NCI-H1092 treated with DMSO at 0.1 percent for 48 hours (cell line): ENCODE measurements at regions not wholly inside any gene's neighbourhood (a gene's known extent, or its start where the extent isn't known, plus 50 kb on each side); places are given as distances from the start of the nearest gene placed in this dataset.

Experiments
- DNase-seq: peaks from one replicate; lab custom pipeline; 2025; lab: John Stamatoyannopoulos, UW

DNA sequence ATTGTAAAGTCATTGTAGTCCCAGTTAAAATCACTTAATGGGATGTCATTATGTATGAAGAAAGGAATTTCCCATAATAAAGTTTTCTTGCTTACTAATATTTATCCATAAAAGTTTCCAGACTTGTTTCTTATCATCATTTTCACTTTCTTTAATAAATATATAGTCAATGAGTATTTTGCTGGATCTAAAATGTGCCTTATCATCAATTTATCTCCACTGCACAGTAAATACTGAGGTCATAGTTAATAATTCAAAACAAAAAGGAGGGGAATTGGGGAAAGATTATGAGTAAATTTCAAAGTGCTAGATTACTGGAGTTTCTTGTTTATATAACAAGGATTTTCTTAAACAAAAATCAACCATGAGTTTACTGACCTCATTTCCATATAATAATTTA lies 279.5 kb upstream of the DKK2 start:
- DNase-seq: no peak

DNA sequence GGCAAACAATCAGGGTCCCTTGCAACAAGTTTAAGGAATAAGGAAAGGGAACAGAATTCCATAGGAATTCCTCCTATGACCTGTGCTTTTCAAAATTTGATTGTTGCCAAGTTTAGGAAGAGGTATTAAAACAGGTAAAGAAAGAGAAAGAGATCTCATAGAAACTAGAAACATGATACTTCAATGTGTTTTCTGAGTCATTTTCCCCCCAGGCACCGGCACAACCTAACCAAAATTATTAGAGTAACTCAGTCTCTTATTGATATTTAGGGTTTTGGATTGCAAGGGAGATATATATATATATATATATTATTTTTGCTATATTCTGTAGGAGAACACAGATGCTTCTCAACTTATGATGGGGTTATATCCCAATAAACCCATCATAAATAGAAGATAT lies 278.0 kb upstream of the DKK2 start:
- DNase-seq: no peak

DNA sequence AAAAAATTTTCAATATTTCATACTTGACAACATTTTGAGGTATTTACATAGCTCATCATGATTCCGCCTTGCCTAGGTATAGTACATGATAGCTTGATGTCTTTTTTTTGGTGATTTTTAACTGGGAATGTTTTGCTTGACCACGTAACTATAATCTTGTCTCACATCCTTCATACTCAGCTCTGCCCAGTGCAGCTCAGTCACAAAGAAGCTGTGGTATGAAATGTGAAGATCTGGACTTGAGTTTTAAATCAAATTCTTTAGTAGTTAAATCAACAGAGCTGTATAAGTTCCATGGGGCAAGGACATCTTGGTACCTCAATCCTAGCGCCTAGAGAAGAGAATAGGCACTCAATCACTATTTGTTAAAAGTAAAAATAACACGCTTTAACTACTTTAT lies 276.3 kb upstream of the DKK2 start:
- DNase-seq: no peak

DNA sequence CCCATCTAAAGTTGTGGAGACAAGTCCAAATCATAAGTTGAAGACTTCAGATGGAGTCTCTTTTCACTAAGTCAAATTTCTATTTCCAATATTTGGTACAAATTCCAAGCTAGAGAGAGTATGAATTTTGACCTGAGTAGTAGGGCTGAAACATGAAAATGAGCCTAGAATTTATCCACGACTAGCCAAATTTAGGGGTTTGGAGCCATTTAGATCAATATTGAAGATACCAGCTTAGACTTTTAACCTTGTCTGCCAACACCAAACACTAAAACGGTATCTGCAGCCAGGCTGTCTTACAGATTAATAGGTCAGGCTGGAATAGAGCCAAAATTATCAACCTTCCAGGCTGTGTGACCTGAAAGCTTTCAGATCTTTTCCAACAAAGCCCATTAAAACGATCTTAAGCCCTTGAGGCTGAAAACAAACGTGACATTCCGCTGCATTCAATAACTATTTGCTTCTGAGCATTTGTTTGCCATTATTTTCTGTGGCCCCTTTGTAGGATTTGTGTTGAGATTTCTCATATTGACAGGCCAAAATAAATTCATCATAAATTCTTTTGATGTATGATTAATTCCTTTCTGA lies 268.7 kb upstream of the DKK2 start:
- no peak for DNase-seq

DNA sequence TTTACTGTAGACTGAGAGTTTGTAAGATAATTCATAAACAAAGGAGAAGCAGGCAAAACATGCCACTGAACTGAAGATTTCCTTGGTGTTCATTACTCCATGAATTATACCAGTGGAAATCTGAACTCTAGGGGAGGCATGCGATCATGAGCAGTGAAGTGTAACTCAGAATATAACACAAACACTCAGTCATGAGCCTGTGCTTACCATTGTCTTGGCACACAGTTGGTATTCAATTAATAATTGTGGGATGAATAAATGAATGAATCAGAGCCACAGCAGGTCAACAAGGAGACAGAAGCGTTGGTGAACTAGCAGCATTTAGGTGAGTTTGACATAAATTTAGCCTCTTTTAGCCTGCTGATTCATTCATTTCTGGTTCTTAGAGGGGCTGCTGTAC lies 263.5 kb upstream of the DKK2 start:
- DNase-seq: no peak

DNA sequence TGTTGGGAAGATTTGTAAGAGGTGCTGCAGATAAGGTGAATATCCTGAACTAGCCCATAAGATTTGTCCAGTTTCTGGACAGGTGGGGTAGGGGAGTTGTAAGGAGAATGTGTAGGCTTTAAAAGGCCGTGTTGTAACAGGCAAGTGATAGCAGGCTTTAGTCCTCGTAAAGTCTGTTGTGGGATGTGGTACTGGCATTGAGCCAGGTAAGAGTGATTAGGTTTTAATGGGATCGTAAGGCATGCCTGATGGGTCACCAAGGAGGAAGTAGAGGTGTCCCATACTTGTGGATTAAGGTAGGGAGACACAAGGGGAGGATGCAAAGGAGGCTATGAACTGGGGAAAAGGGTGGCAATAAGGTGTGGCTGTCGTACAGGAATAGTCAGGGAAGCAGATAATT lies 256.9 kb upstream of the DKK2 start:
- DNase-seq: no peak

DNA sequence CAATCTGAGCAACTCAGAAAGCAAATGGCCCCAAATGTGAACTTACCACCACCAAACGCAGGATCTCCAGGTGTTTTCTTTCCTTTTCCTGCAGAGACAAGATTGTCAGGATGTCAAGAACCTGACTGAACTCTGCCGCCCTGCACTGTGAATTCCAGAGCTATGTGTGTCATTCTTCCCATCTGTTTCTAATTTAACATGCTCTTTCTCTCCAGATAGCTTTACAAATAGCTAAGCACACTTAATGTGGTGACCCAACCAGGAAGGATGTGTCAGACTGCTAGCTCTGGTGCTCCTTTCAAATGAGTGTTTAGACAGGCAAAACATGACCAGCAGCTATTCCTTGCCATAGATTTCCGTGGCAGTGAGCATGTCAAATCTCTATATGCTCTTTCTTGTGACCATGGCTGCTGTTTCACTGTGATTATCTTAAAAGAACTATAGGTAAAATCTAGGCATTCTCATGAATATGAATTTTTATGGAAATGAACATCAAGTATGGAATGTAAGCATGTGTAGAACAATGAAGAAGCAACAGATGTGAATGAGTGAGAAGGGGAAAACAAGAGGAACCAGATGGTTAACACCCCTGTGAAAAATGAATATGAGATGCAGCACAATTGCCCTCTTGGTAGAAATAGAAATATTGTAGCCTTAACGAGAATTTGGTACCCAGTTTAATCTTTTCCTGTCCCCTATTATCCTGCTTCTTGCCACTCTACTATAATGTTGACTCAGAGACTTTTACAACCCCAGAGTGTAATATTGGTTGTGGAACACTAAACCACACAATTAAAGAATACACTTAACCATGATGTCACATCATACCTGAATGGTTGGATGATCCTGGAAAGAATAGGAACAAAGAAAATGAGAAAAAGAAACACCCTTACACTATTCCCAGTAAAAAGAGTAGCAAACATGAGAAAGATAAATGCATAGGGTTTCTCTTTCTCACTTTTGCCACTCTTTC lies 247.8 kb upstream of the DKK2 start:
- no peak for DNase-seq

DNA sequence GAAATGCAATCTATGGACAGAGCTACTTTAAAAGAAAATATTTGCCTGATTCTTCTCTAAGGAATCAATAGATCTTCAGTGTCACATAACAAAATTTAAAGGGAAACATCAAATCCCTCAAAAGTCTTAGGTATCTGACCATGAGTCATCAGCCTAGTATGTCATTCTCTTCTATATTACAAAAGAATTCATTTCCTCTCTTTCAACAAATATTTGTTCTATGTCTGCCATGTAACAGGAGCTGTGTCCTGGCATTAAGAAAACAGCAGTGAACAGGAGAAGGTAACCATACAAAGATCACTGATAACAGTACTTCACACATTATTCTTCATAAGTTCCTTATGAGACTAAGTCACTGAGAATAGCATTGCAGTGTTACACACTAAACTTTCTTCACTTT lies 243.6 kb upstream of the DKK2 start:
- DNase-seq: no peak

DNA sequence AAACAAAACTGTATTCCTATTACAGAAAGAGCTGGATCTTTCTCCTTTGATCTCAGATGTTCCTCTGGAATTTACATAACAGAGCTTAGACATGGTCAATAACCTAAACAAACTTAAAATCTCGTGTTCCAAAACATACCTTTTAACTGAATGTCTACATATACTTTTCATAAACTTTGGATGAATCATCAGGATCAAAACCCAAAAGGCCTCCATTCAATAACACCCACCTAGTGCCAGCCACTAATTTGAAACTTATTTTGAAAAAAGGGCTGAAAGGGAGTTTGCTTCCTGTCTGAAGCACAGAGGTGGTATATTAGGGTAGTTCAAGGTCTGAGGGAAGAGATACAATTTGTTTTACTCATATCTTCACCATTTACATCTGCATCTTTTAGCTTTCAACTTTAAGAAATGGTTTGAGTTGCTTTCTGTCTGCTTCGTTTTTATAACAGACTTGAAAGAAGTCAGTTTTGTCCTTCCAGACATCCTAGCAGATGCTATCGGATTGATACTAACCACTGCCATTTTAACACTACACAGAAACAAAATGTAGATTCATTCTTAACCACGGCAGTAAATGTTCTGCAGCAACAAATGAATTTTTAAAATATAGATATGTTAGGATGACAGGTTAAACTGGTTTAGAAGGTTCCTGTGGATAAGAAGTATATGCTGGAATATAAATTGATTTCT lies 242.8 kb upstream of the DKK2 start:
- DNase-seq: no peak

DNA sequence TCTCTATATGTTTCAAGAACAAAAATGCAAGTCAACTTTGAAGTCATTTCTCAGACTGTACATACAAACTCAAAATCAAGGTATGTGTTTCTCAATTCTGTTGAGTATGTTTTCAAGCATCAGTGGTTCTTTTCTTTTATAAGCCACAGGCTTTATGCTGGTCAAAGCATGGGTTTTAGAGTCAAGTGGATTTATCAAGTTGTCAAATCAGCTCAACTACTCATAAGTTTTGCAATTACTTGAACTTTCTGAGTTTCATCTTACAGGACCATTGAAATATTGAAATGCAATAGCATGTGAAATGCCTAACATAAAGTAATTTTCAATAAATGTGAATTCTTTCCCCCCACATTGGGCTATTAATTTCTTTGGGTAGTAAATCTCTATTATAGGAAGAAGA lies 239.9 kb upstream of the DKK2 start:
- DNase-seq: no peak

DNA sequence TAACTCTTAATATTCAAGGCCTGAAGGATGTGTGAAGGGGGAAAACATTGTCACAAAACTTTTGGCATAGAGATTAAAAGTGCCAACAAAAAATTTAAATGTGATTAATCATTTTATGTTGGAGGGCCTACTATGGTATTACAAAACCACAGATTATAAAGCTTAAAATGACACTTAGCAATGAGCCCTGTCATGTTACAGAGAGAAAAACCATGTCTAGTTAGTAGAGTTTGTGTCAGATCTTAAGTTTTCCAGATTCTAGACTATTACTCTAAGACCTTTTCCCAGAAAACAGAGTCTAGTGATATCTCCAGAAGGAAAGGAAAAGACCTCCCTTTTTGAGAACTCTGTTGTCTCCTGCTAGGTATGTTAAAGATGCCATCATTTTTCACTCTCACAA lies 239.1 kb upstream of the DKK2 start:
- DNase-seq: no peak

DNA sequence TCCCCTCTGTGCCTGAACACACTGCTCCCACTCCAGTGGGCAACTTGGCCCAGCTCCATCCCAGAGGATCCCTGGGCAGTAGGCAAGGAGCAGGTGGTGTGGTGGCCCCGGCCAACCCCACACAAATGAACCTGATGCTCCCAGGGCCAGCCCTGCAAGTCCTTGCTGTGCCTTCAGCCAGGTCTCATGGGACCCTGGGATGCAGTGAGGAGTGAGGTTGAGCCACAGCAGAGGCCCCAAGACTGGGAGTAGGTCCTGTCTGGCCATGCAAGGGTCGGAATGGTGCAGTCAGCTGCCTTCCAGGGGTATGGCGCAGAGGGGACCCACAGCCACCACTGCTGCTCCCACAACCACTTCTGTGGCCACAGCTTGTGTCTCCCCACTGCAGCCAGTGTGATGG lies 234.5 kb upstream of the DKK2 start:
- no peak for DNase-seq

DNA sequence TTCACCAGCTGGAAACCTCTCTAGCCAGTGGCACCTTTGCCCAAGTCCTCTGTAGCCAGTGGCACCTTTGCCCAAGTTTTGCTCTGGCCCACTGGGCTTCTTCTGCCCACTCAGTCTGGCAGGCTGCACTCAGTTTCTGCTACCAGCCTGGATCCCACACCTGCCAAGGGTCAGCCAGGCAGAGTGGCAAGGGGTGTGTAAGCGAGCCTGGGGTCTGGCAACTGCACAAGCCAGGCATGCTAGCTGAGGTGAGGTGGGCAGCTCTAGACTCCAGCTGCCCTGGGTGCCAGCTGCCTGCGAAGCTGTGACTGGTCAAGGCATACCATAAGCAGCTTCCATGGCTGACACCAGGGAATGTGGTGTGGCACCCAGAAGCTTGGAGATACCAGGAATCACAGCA lies 233.1 kb upstream of the DKK2 start:
- DNase-seq: no peak

DNA sequence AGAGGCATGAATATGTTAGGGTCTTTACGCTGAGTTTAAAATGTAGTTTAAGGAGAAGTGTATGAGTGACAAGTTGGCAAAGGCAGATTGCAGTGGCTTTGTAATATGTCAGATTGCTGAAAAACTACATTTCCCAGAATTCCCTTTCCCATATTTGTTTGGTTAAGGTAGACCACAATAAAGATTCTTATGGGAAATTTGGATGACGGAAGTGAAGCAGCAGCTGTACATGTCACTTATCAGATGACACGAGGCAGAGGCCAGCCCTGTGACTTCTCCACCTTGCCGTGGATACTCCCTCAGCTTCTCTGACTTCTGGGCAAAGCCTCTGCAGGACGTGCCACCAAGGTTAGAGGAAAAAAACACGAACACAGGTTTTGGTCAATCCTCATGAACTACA lies 229.7 kb upstream of the DKK2 start:
- no peak for DNase-seq

DNA sequence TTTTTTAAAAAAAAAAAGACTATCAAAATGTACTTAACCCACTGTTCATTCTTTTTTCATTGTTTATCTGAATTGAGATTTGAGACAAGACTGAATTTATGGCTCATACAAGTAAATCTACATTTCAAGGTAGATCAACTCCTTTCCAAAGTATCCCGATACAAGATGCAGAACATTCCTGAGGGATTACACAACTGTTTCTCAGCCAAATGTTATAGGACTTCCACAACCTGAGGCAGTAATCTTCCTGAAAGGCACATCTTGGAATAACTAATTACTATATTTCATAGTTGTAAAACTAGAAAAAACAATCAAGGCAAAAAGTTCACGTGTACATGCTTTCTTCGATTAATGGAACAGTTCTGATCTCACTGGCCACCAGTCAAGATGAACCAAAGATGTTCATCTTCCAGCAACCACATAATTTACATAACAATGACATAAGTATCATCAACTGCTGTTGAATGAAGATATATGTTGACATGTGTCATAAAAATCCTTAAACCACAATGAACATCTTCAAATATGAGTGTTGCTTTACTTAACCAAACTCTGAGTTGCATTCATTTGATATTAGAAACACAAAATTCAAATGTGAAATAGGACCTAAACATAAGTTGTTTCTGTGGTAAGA lies 225.2 kb upstream of the DKK2 start:
- no peak for DNase-seq

DNA sequence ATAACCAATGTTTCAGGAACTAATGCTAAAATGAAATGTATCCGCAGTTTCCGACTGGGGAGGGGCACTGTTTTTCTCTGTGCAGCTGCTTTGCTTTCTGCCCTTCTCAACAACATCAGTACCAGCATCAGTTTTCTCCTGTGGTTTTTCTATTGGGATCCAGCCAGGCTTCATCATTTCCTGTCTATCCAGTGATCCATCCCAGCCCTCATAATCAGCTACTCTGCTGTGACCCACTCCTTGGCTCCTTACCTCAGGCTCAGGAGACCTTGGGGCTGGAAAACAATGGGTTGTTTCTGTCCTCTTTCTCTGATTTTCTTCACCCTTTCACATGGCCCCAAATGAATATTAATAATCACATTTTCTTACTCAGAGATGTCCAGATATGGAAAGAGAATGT lies 222.2 kb upstream of the DKK2 start:
- DNase-seq: no peak

DNA sequence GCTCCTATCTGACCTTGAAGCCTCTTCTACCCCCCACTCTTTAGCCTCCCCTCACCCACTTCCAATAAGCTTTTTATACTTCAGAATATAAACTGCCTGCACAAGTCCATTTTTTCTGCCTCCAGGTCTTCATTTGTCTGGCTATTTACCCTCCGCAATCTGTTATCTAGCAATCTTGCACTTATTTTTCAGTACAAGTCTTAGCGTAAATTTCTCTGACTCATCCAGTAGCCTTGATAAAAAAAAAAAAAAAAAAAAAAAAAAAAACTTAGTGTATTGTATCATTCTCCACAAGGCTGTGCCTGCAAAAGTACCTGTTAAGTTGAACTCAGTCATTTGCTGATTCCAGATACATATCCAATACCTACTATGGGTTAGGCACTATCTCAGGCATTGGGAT lies 219.5 kb upstream of the DKK2 start:
- DNase-seq: no peak

DNA sequence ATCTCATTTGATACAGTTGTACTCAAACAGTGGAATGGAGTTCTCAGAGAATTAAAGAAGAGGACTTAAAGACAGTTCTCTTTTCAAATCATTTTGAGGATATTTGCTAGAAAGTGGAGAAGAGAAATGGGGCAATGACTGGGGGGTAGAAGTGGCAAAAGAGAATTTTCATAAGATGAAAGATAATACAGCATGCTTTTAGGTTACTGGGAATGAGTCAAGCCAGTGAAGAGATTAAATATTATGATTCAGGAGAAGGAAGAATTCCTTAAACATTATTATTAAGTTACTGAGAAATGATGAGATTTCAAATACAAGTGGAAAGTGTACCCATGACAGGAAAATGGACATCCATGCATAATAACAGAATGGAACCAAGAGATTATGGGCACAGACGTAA lies 219.0 kb upstream of the DKK2 start:
- DNase-seq: no peak

DNA sequence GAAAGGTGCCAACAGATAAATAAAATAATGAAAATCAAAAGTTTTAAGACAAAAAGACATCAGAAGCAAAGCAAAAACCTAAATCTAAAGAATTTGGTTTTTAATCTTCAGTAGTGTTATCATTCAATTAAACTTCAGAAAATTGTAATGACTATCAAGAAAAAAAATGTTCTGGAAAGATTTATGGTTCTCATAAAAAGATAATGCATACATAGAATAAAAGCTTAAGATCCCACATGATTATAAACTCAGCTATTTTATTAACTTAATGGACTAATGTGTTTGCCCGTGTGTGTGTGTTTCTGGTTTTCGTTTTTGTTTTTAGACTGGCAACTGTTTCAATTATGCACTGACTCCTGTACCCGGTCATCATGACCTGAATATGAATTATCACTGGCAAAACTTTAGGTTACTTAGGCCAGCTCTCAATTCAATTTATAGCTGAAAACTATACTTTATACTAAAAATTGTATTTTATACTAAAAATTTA lies 217.5 kb upstream of the DKK2 start:
- no peak for DNase-seq

DNA sequence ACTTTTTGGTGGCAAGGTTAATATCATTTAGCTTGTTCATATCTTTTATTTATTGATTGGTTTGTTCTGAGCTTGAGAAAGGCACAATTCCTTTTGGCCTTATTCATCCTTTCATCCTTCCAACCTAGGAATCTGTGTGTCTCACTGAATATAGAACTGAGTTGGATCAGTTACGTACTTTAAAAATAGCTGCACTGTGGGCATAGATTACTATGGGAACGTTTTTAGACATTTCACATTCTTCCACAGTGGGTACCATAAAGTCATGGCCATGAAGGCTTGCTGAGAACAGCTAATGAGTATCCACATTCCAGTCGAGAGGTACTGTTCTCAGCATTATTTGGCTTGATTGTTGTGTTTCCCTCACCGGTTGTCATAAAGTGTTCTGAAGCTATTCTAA lies 217.0 kb upstream of the DKK2 start:
- no peak for DNase-seq

DNA sequence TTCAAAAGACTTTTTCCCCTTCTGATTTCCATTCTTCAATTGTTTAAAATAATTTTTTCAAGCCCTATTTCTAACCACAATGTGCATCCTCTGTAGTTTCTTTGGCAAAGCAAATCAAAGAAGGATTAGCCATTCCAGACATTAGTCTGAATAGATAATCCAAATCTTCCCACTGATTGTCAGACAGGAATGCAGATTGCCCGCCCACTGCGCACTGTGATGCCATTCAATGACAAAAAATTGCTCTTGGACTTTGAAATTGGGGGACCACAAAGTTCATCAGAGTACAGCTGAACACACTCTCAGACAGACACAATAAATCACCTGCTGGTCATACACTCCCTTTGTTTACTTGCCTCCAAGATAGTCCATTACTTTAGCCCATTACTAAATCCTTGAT lies 216.5 kb upstream of the DKK2 start:
- DNase-seq: no peak

DNA sequence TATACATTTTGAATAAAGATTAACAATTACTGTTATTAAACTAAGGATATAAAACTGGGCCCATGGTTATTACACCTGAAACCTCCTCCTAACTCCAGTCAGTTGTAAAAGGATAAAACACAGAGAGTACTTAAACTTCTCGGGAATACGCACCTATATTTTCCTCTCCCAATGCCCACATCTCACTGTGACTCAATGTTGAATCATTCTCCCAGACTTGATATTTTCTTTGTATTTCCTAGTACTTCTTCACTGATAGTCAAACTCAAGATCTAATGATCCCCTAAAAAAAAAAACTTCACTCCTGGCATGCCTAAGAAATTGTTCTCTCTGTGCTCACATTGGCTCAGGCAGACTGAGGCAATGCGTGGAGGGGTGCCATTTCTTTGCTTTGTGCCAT lies 212.5 kb upstream of the DKK2 start:
- no peak for DNase-seq

DNA sequence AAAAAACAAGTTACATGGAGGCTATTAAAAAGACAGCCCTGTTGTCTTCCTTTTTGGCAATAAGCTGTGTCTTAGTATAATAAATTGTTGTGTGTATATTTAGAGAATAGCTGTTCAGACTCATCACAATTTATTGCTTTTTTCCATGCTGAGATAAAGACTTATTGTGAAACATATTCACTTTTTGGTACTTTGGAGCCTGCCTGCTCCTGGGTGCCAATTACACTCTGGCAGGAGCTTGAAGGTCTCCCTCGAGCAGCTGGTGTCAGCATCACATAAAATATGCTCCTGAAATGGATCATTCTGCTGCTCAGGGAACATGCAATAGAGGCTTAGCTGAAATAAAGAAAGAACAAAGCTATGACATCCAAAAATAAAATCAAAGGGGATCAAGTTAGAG lies 211.6 kb upstream of the DKK2 start:
- DNase-seq: no peak
